ENCODE measurements at regions not wholly inside any gene's neighbourhood (a gene's known extent, or its start where the extent isn't known, plus 50 kb on each side); places are given as distances from the start of the nearest gene placed in this dataset.

GRCh38 chr1:60898987-60899386, 183.4 kb upstream of the NFIA start:
- ChIA-PET POLR2A (no interaction called here), CTCF (no interaction called here)
- WGBS (ENCODE audit: insufficient coverage): 100% methylated on average over 2 of the region's 4 CpGs

GRCh38 chr1:60898413-60898812, 183.9 kb upstream of the NFIA start:
- Histone ChIP-seq H3K27me3 (replicated peaks in 2 of 5; ENCODE audit: control insufficient read depth in 4 of 5, insufficient read depth in 5 of 5, low read length in 4 of 5) (no peaks in the 10 kb centered on the region), H3K27ac (ENCODE audit: insufficient read depth in 1 of 2, low read depth in 1 of 2, low read length in 2 of 2, poor library complexity in 1 of 2, severe bottlenecking in 2 of 2) (no peak overlapping the region), H3K4me3 (ENCODE audit: control insufficient read depth in 1 of 7, extremely low read depth in 1 of 7, insufficient read depth in 4 of 7, low read depth in 2 of 7, low read length in 6 of 7) (no peak overlapping the region), H3K36me3 (ENCODE audit: control insufficient read depth in 4 of 4, insufficient read depth in 4 of 4, low read length in 3 of 4) (no peaks in the 10 kb centered on the region), H3K4me1 (ENCODE audit: control extremely low read depth in 1 of 4, control insufficient read depth in 4 of 4, insufficient read depth in 4 of 4, low read length in 3 of 4) (no peaks in the 10 kb centered on the region), H3K9me3 (ENCODE audit: control extremely low read depth in 1 of 5, control insufficient read depth in 4 of 5, insufficient read depth in 2 of 5, low read depth in 1 of 5, low read length in 4 of 5) (no peaks in the 10 kb centered on the region)
- no peak for DNase-seq
- CTCF ChIA-PET: interaction anchor here (1.1 kb wide), 1 partner anchor 10 kb away, joined by 3 read pairs; no protein-coding TSS in a partner anchor
- WGBS (ENCODE audit: insufficient coverage): 98% methylated on average over 4 of the region's 4 CpGs
- POLR2A ChIA-PET: no interaction called here

More at GRCh38 chr1:60898987-60899386, 183.4 kb upstream of the NFIA start:
- Histone ChIP-seq H3K27ac (ENCODE audit: insufficient read depth in 1 of 2, low read depth in 1 of 2, low read length in 2 of 2, poor library complexity in 1 of 2, severe bottlenecking in 2 of 2) (no peak overlapping the region), H3K4me3 (ENCODE audit: control insufficient read depth in 1 of 7, extremely low read depth in 1 of 7, insufficient read depth in 4 of 7, low read depth in 2 of 7, low read length in 6 of 7) (no peak overlapping the region), H3K9me3 (ENCODE audit: control extremely low read depth in 1 of 5, control insufficient read depth in 4 of 5, insufficient read depth in 2 of 5, low read depth in 1 of 5, low read length in 4 of 5) (no peaks in the 10 kb centered on the region), H3K27me3 (replicated peaks in 2 of 5; ENCODE audit: control insufficient read depth in 4 of 5, insufficient read depth in 5 of 5, low read length in 4 of 5) (no peaks in the 10 kb centered on the region), H3K36me3 (ENCODE audit: control insufficient read depth in 4 of 4, insufficient read depth in 4 of 4, low read length in 3 of 4) (no peaks in the 10 kb centered on the region), H3K4me1 (ENCODE audit: control extremely low read depth in 1 of 4, control insufficient read depth in 4 of 4, insufficient read depth in 4 of 4, low read length in 3 of 4) (peaks cover 0 to under 1% (median 0%) of the 10 kb centered on the region in 4 experiments)
- DNase-seq: no peak

GRCh38 chr1:60896701-60897363, 185.5 kb upstream of the NFIA start:
- Histone ChIP-seq H3K27ac (ENCODE audit: insufficient read depth in 1 of 2, low read depth in 1 of 2, low read length in 2 of 2, poor library complexity in 1 of 2, severe bottlenecking in 2 of 2) (no peak overlapping the region), H3K9me3 (ENCODE audit: control extremely low read depth in 1 of 5, control insufficient read depth in 4 of 5, insufficient read depth in 2 of 5, low read depth in 1 of 5, low read length in 4 of 5) (no peaks in the 10 kb centered on the region), H3K4me1 (ENCODE audit: control extremely low read depth in 1 of 4, control insufficient read depth in 4 of 4, insufficient read depth in 4 of 4, low read length in 3 of 4) (no peaks in the 10 kb centered on the region), H3K4me3 (ENCODE audit: control insufficient read depth in 1 of 7, extremely low read depth in 1 of 7, insufficient read depth in 4 of 7, low read depth in 2 of 7, low read length in 6 of 7) (no peak overlapping the region), H3K27me3 (replicated peaks in 2 of 5; ENCODE audit: control insufficient read depth in 4 of 5, insufficient read depth in 5 of 5, low read length in 4 of 5) (no peaks in the 10 kb centered on the region), H3K36me3 (ENCODE audit: control insufficient read depth in 4 of 4, insufficient read depth in 4 of 4, low read length in 3 of 4) (no peaks in the 10 kb centered on the region)
- DNase-seq: no peak
- WGBS (ENCODE audit: insufficient coverage): 100% methylated on average over 12 of the region's 14 CpGs
- CTCF ChIA-PET: no interaction called here
- POLR2A ChIA-PET: no interaction called here

GRCh38 chr1:60895701-60896100, 186.7 kb upstream of the NFIA start:
- Histone ChIP-seq H3K36me3 (ENCODE audit: control insufficient read depth in 4 of 4, insufficient read depth in 4 of 4, low read length in 3 of 4) (no peaks in the 10 kb centered on the region), H3K9me3 (ENCODE audit: control extremely low read depth in 1 of 5, control insufficient read depth in 4 of 5, insufficient read depth in 2 of 5, low read depth in 1 of 5, low read length in 4 of 5) (no peaks in the 10 kb centered on the region), H3K4me3 (ENCODE audit: control insufficient read depth in 1 of 7, extremely low read depth in 1 of 7, insufficient read depth in 4 of 7, low read depth in 2 of 7, low read length in 6 of 7) (no peak overlapping the region), H3K27me3 (replicated peaks in 2 of 5; ENCODE audit: control insufficient read depth in 4 of 5, insufficient read depth in 5 of 5, low read length in 4 of 5) (no peaks in the 10 kb centered on the region), H3K27ac (ENCODE audit: insufficient read depth in 1 of 2, low read depth in 1 of 2, low read length in 2 of 2, poor library complexity in 1 of 2, severe bottlenecking in 2 of 2) (no peak overlapping the region), H3K4me1 (ENCODE audit: control extremely low read depth in 1 of 4, control insufficient read depth in 4 of 4, insufficient read depth in 4 of 4, low read length in 3 of 4) (peaks cover 0 to 1% (median under 1%) of the 10 kb centered on the region in 4 experiments)
- 80% methylated on average over 1 of the region's 3 CpGs for WGBS (ENCODE audit: insufficient coverage)
- CTCF ChIA-PET: no interaction called here
- POLR2A ChIA-PET: no interaction called here
- DNase-seq: no peak

GRCh38 chr1:60895252-60895651, 187.1 kb upstream of the NFIA start:
- DNase-seq: no peak
- Histone ChIP-seq H3K27me3 (replicated peaks in 2 of 5; ENCODE audit: control insufficient read depth in 4 of 5, insufficient read depth in 5 of 5, low read length in 4 of 5) (no peaks in the 10 kb centered on the region), H3K36me3 (ENCODE audit: control insufficient read depth in 4 of 4, insufficient read depth in 4 of 4, low read length in 3 of 4) (no peaks in the 10 kb centered on the region), H3K27ac (ENCODE audit: insufficient read depth in 1 of 2, low read depth in 1 of 2, low read length in 2 of 2, poor library complexity in 1 of 2, severe bottlenecking in 2 of 2) (no peak overlapping the region), H3K9me3 (ENCODE audit: control extremely low read depth in 1 of 5, control insufficient read depth in 4 of 5, insufficient read depth in 2 of 5, low read depth in 1 of 5, low read length in 4 of 5) (no peaks in the 10 kb centered on the region), H3K4me3 (ENCODE audit: control insufficient read depth in 1 of 7, extremely low read depth in 1 of 7, insufficient read depth in 4 of 7, low read depth in 2 of 7, low read length in 6 of 7) (no peak overlapping the region), H3K4me1 (ENCODE audit: control extremely low read depth in 1 of 4, control insufficient read depth in 4 of 4, insufficient read depth in 4 of 4, low read length in 3 of 4) (peaks cover 0 to 5% (median 2%) of the 10 kb centered on the region in 4 experiments)
- ChIA-PET POLR2A (no interaction called here), CTCF (no interaction called here)
- 93% methylated on average over 2 of the region's 6 CpGs for WGBS (ENCODE audit: insufficient coverage)

- POLR2A ChIA-PET: no interaction called here
- no peaks in the 10 kb centered on the region for H3K27me3 ChIP-seq (replicated peaks in 2 of 5; ENCODE audit: control insufficient read depth in 4 of 5, insufficient read depth in 5 of 5, low read length in 4 of 5)
- H3K9me3 ChIP-seq (ENCODE audit: control extremely low read depth in 1 of 5, control insufficient read depth in 4 of 5, insufficient read depth in 2 of 5, low read depth in 1 of 5, low read length in 4 of 5): no peaks in the 10 kb centered on the region
- CTCF ChIA-PET: no interaction called here
- no peak for DNase-seq
- no peaks in the 10 kb centered on the region for H3K36me3 ChIP-seq (ENCODE audit: control insufficient read depth in 4 of 4, insufficient read depth in 4 of 4, low read length in 3 of 4)
- H3K4me3 ChIP-seq (ENCODE audit: control insufficient read depth in 1 of 7, extremely low read depth in 1 of 7, insufficient read depth in 4 of 7, low read depth in 2 of 7, low read length in 6 of 7): no peak overlapping the region
- 100% methylated on average over 1 of the region's 2 CpGs for WGBS (ENCODE audit: insufficient coverage)
- H3K4me1 ChIP-seq (ENCODE audit: control extremely low read depth in 1 of 4, control insufficient read depth in 4 of 4, insufficient read depth in 4 of 4, low read length in 3 of 4): peaks cover 0 to 6% (median 2%) of the 10 kb centered on the region in 4 experiments
- no peak overlapping the region for H3K27ac ChIP-seq (ENCODE audit: insufficient read depth in 1 of 2, low read depth in 1 of 2, low read length in 2 of 2, poor library complexity in 1 of 2, severe bottlenecking in 2 of 2)
Observed at GRCh38 chr1:60894741-60895140, 187.6 kb upstream of the NFIA start.

GRCh38 chr1:60894130-60894529, 188.2 kb upstream of the NFIA start:
- ChIA-PET POLR2A (no interaction called here), CTCF (interaction anchor here (1.1 kb wide), 1 partner anchor 12 kb away, joined by 3 read pairs; no protein-coding TSS in a partner anchor)
- Histone ChIP-seq H3K27me3 (replicated peaks in 2 of 5; ENCODE audit: control insufficient read depth in 4 of 5, insufficient read depth in 5 of 5, low read length in 4 of 5) (no peaks in the 10 kb centered on the region), H3K27ac (ENCODE audit: insufficient read depth in 1 of 2, low read depth in 1 of 2, low read length in 2 of 2, poor library complexity in 1 of 2, severe bottlenecking in 2 of 2) (no peak overlapping the region), H3K36me3 (ENCODE audit: control insufficient read depth in 4 of 4, insufficient read depth in 4 of 4, low read length in 3 of 4) (no peaks in the 10 kb centered on the region), H3K9me3 (ENCODE audit: control extremely low read depth in 1 of 5, control insufficient read depth in 4 of 5, insufficient read depth in 2 of 5, low read depth in 1 of 5, low read length in 4 of 5) (no peaks in the 10 kb centered on the region), H3K4me1 (ENCODE audit: control extremely low read depth in 1 of 4, control insufficient read depth in 4 of 4, insufficient read depth in 4 of 4, low read length in 3 of 4) (peaks cover 0 to 6% (median 2%) of the 10 kb centered on the region in 4 experiments), H3K4me3 (ENCODE audit: control insufficient read depth in 1 of 7, extremely low read depth in 1 of 7, insufficient read depth in 4 of 7, low read depth in 2 of 7, low read length in 6 of 7) (no peak overlapping the region)
- no peak for DNase-seq
- 100% methylated on average over 3 of the region's 3 CpGs for WGBS (ENCODE audit: insufficient coverage)
